Endothelial cell of umbilical vein (primary cell): ENCODE measurements at regions not wholly inside any gene's neighbourhood (a gene's known extent, or its start where the extent isn't known, plus 50 kb on each side); places are given as distances from the start of the nearest gene placed in this dataset.

ENCODE experiments used
- BruUV-seq: library from RNA; stranded (reverse); fragments of 400-500 nt; replicated peaks from 2 replicates; lab custom pipeline; 2021; lab: Mats Ljungman, UMichigan
- CTCF ChIA-PET: fragments of 300-600, 350-600 bp; sonication (Branson Sonifier 250); formaldehyde crosslinking; loops from one replicate; lab custom pipeline; 2021; ENCODE audit warnings: antibody characterized with exemption, inconsistent platforms; lab: Charles Lee
- POLR2A ChIA-PET: fragments of 300-600, 350-600 bp; sonication (Branson Sonifier 250); formaldehyde crosslinking; loops from one replicate; lab custom pipeline; 2021; ENCODE audit warnings: antibody characterized with exemption, inconsistent platforms; lab: Charles Lee
- DNase-seq: peaks from one replicate; pipeline ENCODE4 v3.0.0-alpha.2; 2011; ENCODE audit warnings: low read depth, low spot score
- FAIRE-seq: peaks from 2 replicates; lab custom pipeline; 2011; peaks lifted over from hg19 to GRCh38; lab: Jason Lieb, UNC
- H2AFZ ChIP-seq: 2 replicates; pipeline ENCODE4 v1.6.0; 2012; ENCODE audit warnings: low read depth, low read length, control low read depth, inconsistent platforms
- H3K27ac ChIP-seq: 2 replicates; pipeline ENCODE4 v1.5.1; 2011; ENCODE audit warnings: low read depth, mild to moderate bottlenecking, control low read depth, low read length, moderate library complexity; ENCODE audit not compliant: insufficient read depth
- H3K27me3 ChIP-seq, 2 experiments: 2 replicates each; pipeline versions ENCODE4 v1.6.0 to v1.6.1; 2011; ENCODE audit warnings: low read length in 2 of 2, mixed read lengths in 1 of 2; ENCODE audit not compliant: control insufficient read depth in 2 of 2, insufficient read depth in 2 of 2
- H3K36me3 ChIP-seq, 2 experiments: 2 replicates in 1 of 2; 3 replicates in 1 of 2; pipeline ENCODE4 v1.5.1; 2011; ENCODE audit warnings: low read length in 2 of 2, mild to moderate bottlenecking in 1 of 2, moderate library complexity in 1 of 2; ENCODE audit not compliant: control insufficient read depth in 2 of 2, insufficient read depth in 2 of 2; ENCODE audit errors: extremely low read depth in 1 of 2
- H3K4me1 ChIP-seq: 3 replicates; pipeline ENCODE4 v1.5.1; 2011; ENCODE audit warnings: mild to moderate bottlenecking, low read length; ENCODE audit not compliant: control insufficient read depth, insufficient read depth; ENCODE audit errors: extremely low read depth
- H3K4me2 ChIP-seq: 2 replicates; pipeline ENCODE4 v1.6.1; 2011; ENCODE audit warnings: low read length, control low read depth, mixed read lengths; ENCODE audit not compliant: insufficient read depth
- H3K4me3 ChIP-seq, 3 experiments: fragments of 200-600 bp in 1 of 3; sonication (generic), shearing (Covaris generic) in 1 of 3; replicated peaks in 1 of 3; 2 replicates each; pipeline ENCODE4 v1.5.1; 2011 to 2016; ENCODE audit warnings: control low read depth in 3 of 3, low read length in 3 of 3, mild to moderate bottlenecking in 2 of 3, inconsistent platforms in 1 of 3, low read depth in 1 of 3, moderate library complexity in 1 of 3; ENCODE audit not compliant: insufficient read depth in 1 of 3
- H3K79me2 ChIP-seq: 2 replicates; pipeline ENCODE4 v1.6.0; 2012; ENCODE audit warnings: low read length, inconsistent platforms; ENCODE audit not compliant: control insufficient read depth, insufficient read depth
- H3K9ac ChIP-seq: replicated peaks from 2 replicates; pipeline ENCODE3; 2011; ENCODE audit warnings: low read length, control low read depth; ENCODE audit not compliant: insufficient read depth; ENCODE audit errors: extremely low read depth
- H3K9me1 ChIP-seq: replicated peaks from 3 replicates; pipeline ENCODE4 v1.6.0; 2011; ENCODE audit warnings: mild to moderate bottlenecking, low read length; ENCODE audit not compliant: control insufficient read depth, insufficient read depth; ENCODE audit errors: extremely low read depth
- H3K9me3 ChIP-seq: replicated peaks from 2 replicates; pipeline ENCODE4 v1.5.1; 2012; ENCODE audit warnings: low read length, inconsistent platforms; ENCODE audit not compliant: control insufficient read depth, insufficient read depth
- H4K20me1 ChIP-seq: replicated peaks from 2 replicates; pipeline ENCODE3; 2011; ENCODE audit warnings: mild to moderate bottlenecking, low read length; ENCODE audit not compliant: control insufficient read depth, insufficient read depth; ENCODE audit errors: extremely low read depth
- CTCF ChIP-seq, 2 donors: IDR thresholded peaks; 1 replicate in 1 of 2; 2 replicates in 1 of 2; pipeline ENCODE4 v1.5.1; 2011; ENCODE audit warnings: low read length in 2 of 2, mild to moderate bottlenecking in 2 of 2, moderate library complexity in 2 of 2, control low read depth in 1 of 2, inconsistent platforms in 1 of 2, low read depth in 1 of 2; ENCODE audit not compliant: insufficient read depth in 1 of 2; ENCODE audit errors: extremely low read depth in 1 of 2
- EZH2 ChIP-seq: IDR thresholded peaks from 2 replicates; pipeline ENCODE4 v1.6.1; 2012; ENCODE audit warnings: borderline replicate concordance, low read depth, mild to moderate bottlenecking, moderate library complexity, low read length, inconsistent platforms; ENCODE audit not compliant: severe bottlenecking
- FOS ChIP-seq: IDR thresholded peaks from 2 replicates; pipeline ENCODE4 v1.6.1; 2011; ENCODE audit warnings: mild to moderate bottlenecking, low read length, moderate library complexity, borderline replicate concordance; ENCODE audit not compliant: insufficient read depth
- GATA2 ChIP-seq: IDR thresholded peaks from 2 replicates; pipeline ENCODE4 v1.7.0; 2011; ENCODE audit warnings: low read depth, mild to moderate bottlenecking, moderate library complexity, mixed read lengths, low read length; ENCODE audit not compliant: insufficient read length, insufficient read depth
- JUN ChIP-seq: IDR thresholded peaks from 2 replicates; pipeline ENCODE4 v1.6.1; 2011; ENCODE audit warnings: borderline replicate concordance, low read depth; ENCODE audit not compliant: insufficient read length, insufficient read depth
- MYC ChIP-seq: IDR thresholded peaks from one replicate; pipeline ENCODE4 v1.6.1; 2011; ENCODE audit warnings: mild to moderate bottlenecking, low read depth, low read length
- POLR2A ChIP-seq: IDR thresholded peaks from 2 replicates; pipeline ENCODE4 v1.6.1; 2012; ENCODE audit warnings: low read depth, mild to moderate bottlenecking, control low read depth, low read length
- POLR2AphosphoS5 ChIP-seq: IDR thresholded peaks from 2 replicates; pipeline ENCODE4 v1.6.1; 2012; ENCODE audit warnings: low read depth, mild to moderate bottlenecking, control low read depth, low read length, moderate library complexity; ENCODE audit not compliant: insufficient read depth
- dilution Hi-C: fragments of 300-500 bp; cut with MboI; formaldehyde crosslinking; loops from one replicate; pipeline ENCODE4 v1.15.0; 2019; ENCODE audit warnings: low sequenced_read_pairs; ENCODE audit not compliant: extremely low pct_ligation_motif_present
- intact Hi-C: fragments of 100-400 bp; cut with micrococcal nuclease; formaldehyde crosslinking; loops from one replicate; pipeline ENCODE4 v1.10.0; 2022
- TF ChIP-seq, protein P1 (sequence below): IDR thresholded peaks from 2 replicates; pipeline ENCODE4 v1.6.1; 2011; ENCODE audit not compliant: insufficient read depth, insufficient read length

- no peak overlapping the region for H3K4me2 ChIP-seq
- H3K4me1 ChIP-seq = no peaks in the 10 kb centered on the region
- DNase-seq = no peak
- no peaks in the 10 kb centered on the region for H3K79me2 ChIP-seq
- H3K4me3 ChIP-seq = no peak overlapping the region
- ChIA-PET CTCF (no interaction called here), POLR2A (no interaction called here)
- H3K27me3 ChIP-seq = no peaks in the 10 kb centered on the region
- no peak overlapping the region for H3K9ac ChIP-seq
- no peak overlapping the region for H2AFZ ChIP-seq
- intact Hi-C loops = no loop called here
- BruUV-seq = no TSS peak
- FAIRE-seq = no peak
- H3K27ac ChIP-seq = no peak overlapping the region
- no peak for TF ChIP-seq JUN
- no peak for TF ChIP-seq POLR2A
- TF ChIP-seq CTCF (IDR thresholded peaks at IDR 0.05; ENCODE audit: extremely low read depth in 1 of 2, insufficient read depth in 1 of 2, low read depth in 1 of 2, low read length in 2 of 2) = no peak
- TF ChIP-seq FOS = no peak
- TF ChIP-seq EZH2 = no peak
- dilution Hi-C loops = no loop called here
- H3K36me3 ChIP-seq = no peaks in the 10 kb centered on the region
- H3K9me3 ChIP-seq = no peaks in the 10 kb centered on the region
- no peaks in the 10 kb centered on the region for H4K20me1 ChIP-seq
- no peaks in the 10 kb centered on the region for H3K9me1 ChIP-seq
Measured at GRCh38 chr10:88033793-88034192, 170.4 kb downstream of the PTEN start.

DNA sequence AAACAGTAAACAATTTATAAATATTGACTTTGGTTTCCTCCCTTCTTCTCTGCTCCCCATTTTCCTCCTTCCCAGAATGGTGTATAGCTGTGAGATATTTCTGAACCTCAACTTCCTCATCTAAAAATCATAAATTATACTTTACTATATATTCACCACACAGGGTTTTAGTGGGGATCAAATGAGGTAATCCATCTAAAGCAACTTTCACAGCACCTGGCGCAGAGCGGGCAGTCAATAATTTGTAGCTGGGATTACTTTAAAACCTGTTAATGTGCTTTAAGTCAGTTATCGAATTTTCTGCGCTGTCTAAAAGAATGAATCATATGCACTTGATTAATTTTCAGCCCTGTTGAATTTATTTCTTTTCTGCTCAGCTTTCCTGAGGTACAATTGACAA lies 172.7 kb downstream of the PTEN start:
- Histone ChIP-seq H4K20me1 (no peaks in the 10 kb centered on the region), H3K9me1 (no peaks in the 10 kb centered on the region), H3K4me3 (no peak overlapping the region), H2AFZ (no peak overlapping the region), H3K27me3 (no peaks in the 10 kb centered on the region), H3K27ac (no peak overlapping the region), H3K36me3 (no peaks in the 10 kb centered on the region), H3K4me2 (no peak overlapping the region), H3K9me3 (no peaks in the 10 kb centered on the region), H3K9ac (no peak overlapping the region), H3K4me1 (no peaks in the 10 kb centered on the region), H3K79me2 (no peaks in the 10 kb centered on the region)
- intact Hi-C loops (no loop called here), dilution Hi-C loops (no loop called here)
- BruUV-seq = no TSS peak
- no peak for FAIRE-seq
- ChIA-PET CTCF (no interaction called here), POLR2A (no interaction called here)
- no peak for TF ChIP-seq EZH2
- no peak for TF ChIP-seq MYC
- no peak for TF ChIP-seq FOS
- no peak for TF ChIP-seq GATA2
- no peak for TF ChIP-seq POLR2AphosphoS5
- no peak for TF ChIP-seq CTCF (IDR thresholded peaks at IDR 0.05; ENCODE audit: extremely low read depth in 1 of 2, insufficient read depth in 1 of 2, low read depth in 1 of 2, low read length in 2 of 2)
- no peak for TF ChIP-seq POLR2A
- TF ChIP-seq, protein P1, sequence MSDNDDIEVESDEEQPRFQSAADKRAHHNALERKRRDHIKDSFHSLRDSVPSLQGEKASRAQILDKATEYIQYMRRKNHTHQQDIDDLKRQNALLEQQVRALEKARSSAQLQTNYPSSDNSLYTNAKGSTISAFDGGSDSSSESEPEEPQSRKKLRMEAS = no peak
- TF ChIP-seq JUN = no peak
- no peak for DNase-seq
